Skeletal muscle tissue (tissue), 3 donors: ENCODE measurements at regions not wholly inside any gene's neighbourhood (a gene's known extent, or its start where the extent isn't known, plus 50 kb on each side); places are given as distances from the start of the nearest gene placed in this dataset.
"Not testable (repeated sequence)": the region's sequence is repeated elsewhere in the genome, so short reads cannot be mapped to it uniquely, and the experiment has no call there.

Experiments used
- H3K27ac ChIP-seq: one replicate; pipeline ENCODE4 v1.7.0; 2013; ENCODE audit warnings: mild to moderate bottlenecking, low read depth, low read length, inconsistent platforms
- H3K27me3 ChIP-seq, 3 donors: one replicate each; pipeline ENCODE4 v1.7.0; 2013; ENCODE audit warnings: low read length in 3 of 3; ENCODE audit not compliant: control insufficient read depth in 3 of 3, insufficient read depth in 3 of 3
- H3K36me3 ChIP-seq, 3 donors: one replicate each; pipeline ENCODE4 v1.7.0; 2013; ENCODE audit warnings: low read length in 3 of 3; ENCODE audit not compliant: control insufficient read depth in 3 of 3, insufficient read depth in 3 of 3
- H3K4me1 ChIP-seq, 3 donors: one replicate each; pipeline ENCODE4 v1.7.0; 2013; ENCODE audit warnings: low read length in 3 of 3, mild to moderate bottlenecking in 3 of 3; ENCODE audit not compliant: control insufficient read depth in 3 of 3, insufficient read depth in 3 of 3
- H3K4me3 ChIP-seq, 3 donors: one replicate each; pipeline ENCODE4 v1.7.0; 2013; ENCODE audit warnings: low read length in 3 of 3
- H3K9ac ChIP-seq, 3 donors: one replicate each; pipeline ENCODE4 v1.7.0; 2013; ENCODE audit warnings: low read length in 3 of 3, mild to moderate bottlenecking in 3 of 3, moderate library complexity in 2 of 3, low read depth in 1 of 3
- H3K9me3 ChIP-seq, 3 donors: one replicate each; pipeline ENCODE4 v1.7.0; 2013; ENCODE audit warnings: low read length in 3 of 3; ENCODE audit not compliant: control insufficient read depth in 3 of 3
- donor health status: Osteomylitis.

- not testable (repeated sequence) for H3K36me3 ChIP-seq, H3K4me3 ChIP-seq
Observed at GRCh38 chr6:112937690-112938089, 590.6 kb downstream of the RFPL4B start.

DNA sequence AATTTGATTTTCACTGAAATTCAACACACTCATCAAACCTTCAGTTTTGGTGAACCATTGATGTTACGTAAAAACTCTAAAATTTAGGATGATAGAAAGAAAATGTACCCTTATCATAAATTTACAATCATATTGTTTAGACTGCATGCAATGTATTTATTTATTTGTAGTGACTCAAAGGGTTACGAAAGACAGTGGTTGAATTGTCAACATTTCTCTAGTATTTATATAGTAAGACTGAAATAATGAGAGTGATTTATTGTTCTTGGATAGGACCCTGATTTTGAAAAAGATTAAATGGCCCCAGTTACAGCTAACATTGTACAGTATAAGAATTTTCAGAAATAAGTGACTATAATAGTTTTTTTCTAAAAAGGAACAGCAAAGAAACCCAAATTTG, 591.5 kb downstream of the RFPL4B start:
- Histone ChIP-seq H3K27me3 (no peaks in the 10 kb centered on the region), H3K4me3 (no peak overlapping the region), H3K9ac (no peak overlapping the region), H3K9me3 (peaks cover 0 to 2% (median 0%) of the 10 kb centered on the region in 3 donors), H3K36me3 (no peaks in the 10 kb centered on the region), H3K27ac (no peak overlapping the region), H3K4me1 (peaks cover 0 to 3% (median 0%) of the 10 kb centered on the region in 3 donors)

More at GRCh38 chr6:112937690-112938089, 590.6 kb downstream of the RFPL4B start:
- not testable (repeated sequence) for H3K9me3 ChIP-seq, H3K9ac ChIP-seq, H3K4me1 ChIP-seq, H3K27me3 ChIP-seq, H3K27ac ChIP-seq

DNA sequence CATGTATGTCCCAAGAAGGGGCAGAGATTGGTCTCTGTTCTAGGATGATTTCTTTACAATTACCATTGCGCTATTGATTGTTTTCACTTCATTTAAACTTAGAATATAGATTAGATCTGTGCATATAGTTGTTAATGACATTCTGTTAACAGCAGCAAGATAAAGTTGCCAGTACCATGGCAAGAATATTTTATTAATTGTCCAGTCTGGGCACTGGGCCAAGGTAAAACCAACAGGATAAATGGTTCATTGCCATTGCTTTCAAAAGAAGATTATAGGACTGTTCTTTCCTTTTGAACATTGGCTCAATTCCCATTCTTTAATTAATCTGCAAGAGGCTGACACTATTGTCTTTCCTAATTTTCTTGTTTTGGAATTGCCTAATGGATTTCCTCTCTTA, 592.4 kb downstream of the RFPL4B start:
- no peak overlapping the region for H3K4me3 ChIP-seq
- no peak overlapping the region for H3K27ac ChIP-seq
- peaks cover 0 to 2% (median 0%) of the 10 kb centered on the region in 3 donors for H3K9me3 ChIP-seq
- H3K36me3 ChIP-seq, result no peaks in the 10 kb centered on the region
- peaks cover 0 to 3% (median 0%) of the 10 kb centered on the region in 3 donors for H3K4me1 ChIP-seq
- H3K27me3 ChIP-seq, result no peaks in the 10 kb centered on the region
- no peak overlapping the region for H3K9ac ChIP-seq

DNA sequence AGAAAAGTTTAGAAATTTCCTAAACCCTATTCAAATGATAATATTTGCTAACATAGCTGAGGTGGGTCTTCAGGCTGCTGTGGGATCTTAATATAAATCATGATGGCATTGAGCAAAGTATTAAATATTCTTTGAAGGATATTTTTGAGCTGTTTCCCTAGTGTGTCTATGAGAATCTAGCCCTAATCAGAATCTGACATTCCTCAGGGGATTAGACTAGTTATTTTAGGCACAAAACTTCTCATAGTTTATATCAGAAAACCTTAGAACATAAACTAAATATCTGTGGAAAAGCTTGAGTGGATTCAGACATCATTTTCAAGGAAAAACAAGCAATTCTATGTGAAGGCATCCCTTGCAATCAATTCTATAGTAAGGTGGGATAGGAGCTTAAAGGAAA, 594.5 kb downstream of the RFPL4B start:
- Histone ChIP-seq H3K9me3 (peaks cover 0 to 2% (median 0%) of the 10 kb centered on the region in 3 donors), H3K4me3 (no peak overlapping the region), H3K9ac (no peak overlapping the region), H3K27ac (no peak overlapping the region), H3K4me1 (no peaks in the 10 kb centered on the region), H3K36me3 (no peaks in the 10 kb centered on the region), H3K27me3 (no peaks in the 10 kb centered on the region)

DNA sequence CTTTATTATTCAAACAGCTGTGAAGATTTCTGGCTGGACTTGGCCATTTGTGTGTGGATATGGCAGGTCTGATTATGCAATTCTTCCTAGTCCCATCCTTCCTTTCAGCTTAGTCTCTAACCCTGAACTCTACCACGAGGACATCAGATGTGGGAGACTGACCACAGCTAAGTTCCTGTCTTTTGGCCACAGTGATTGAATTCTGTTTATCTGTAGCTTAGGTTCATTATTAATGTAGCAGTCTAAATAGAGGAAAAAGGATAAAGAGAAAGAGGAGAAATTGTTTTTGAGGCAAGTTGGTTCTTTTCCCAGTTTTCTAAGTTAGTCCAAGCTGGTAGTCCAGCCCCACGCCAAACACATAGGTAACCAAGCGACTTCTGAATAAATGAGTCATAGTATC, 598.9 kb downstream of the RFPL4B start:
- H3K9ac ChIP-seq, result no peak overlapping the region
- H3K9me3 ChIP-seq, result no peaks in the 10 kb centered on the region
- no peak overlapping the region for H3K27ac ChIP-seq
- H3K36me3 ChIP-seq, result no peaks in the 10 kb centered on the region
- H3K4me3 ChIP-seq, result no peak overlapping the region
- no peaks in the 10 kb centered on the region for H3K4me1 ChIP-seq
- H3K27me3 ChIP-seq, result no peaks in the 10 kb centered on the region

GRCh38 chr6:112947507-112947906, 600.4 kb downstream of the RFPL4B start:
- Histone ChIP-seq H3K9me3 (no peaks in the 10 kb centered on the region), H3K36me3 (no peaks in the 10 kb centered on the region), H3K27ac (no peak overlapping the region), H3K4me1 (no peaks in the 10 kb centered on the region), H3K27me3 (no peaks in the 10 kb centered on the region), H3K9ac (no peak overlapping the region), H3K4me3 (no peak overlapping the region)

DNA sequence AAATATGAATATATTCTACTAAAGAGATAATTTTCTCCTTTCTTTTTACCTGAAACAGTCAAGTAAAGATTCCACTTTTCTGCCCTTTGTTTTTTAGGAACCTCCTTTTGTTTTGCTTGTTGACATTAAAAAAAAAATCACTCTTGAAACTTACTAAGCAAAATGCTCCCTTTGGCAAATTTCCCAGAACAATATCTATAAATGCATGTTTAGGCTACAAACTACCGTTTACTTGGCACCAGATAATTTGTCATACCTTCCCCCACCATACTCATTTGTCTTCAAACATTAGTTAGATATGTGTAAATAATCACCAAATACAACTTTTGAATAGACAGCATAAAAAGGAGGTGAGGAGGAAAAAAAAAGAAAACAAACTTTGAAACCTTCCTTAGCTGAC, 604.7 kb downstream of the RFPL4B start:
- Histone ChIP-seq H3K27me3 (no peaks in the 10 kb centered on the region), H3K9ac (no peak overlapping the region), H3K9me3 (no peaks in the 10 kb centered on the region), H3K4me1 (no peaks in the 10 kb centered on the region), H3K4me3 (no peak overlapping the region), H3K27ac (no peak overlapping the region), H3K36me3 (no peaks in the 10 kb centered on the region)

DNA sequence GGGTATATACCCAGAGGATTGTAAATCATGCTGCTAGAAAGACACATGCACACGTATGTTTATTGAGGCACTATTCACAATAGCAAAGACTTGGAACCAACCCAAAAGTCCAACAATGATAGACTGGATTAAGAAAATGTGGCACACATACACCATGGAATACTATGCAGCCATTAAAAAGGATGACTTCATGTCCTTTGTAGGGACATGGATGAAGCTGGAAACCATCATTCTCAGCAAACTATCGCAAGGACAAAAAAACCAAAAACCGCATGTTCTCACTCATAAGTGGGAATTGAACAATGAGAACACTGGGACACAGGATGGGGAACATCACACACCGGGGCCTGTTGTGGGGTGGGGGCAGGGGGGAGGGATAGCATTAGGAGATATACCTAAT, 608.6 kb downstream of the RFPL4B start:
- H3K9me3 ChIP-seq, H3K4me3 ChIP-seq, H3K4me1 ChIP-seq, H3K36me3 ChIP-seq, H3K27ac ChIP-seq, H3K9ac ChIP-seq, H3K27me3 ChIP-seq: not testable (repeated sequence)

- H3K27me3 ChIP-seq, result no peaks in the 10 kb centered on the region
- no peaks in the 10 kb centered on the region for H3K9me3 ChIP-seq
- H3K27ac ChIP-seq, result no peak overlapping the region
- no peaks in the 10 kb centered on the region for H3K36me3 ChIP-seq
- H3K4me3 ChIP-seq, result no peak overlapping the region
- H3K9ac ChIP-seq, result no peak overlapping the region
- H3K4me1 ChIP-seq, result peaks cover 0 to 2% (median 0%) of the 10 kb centered on the region in 3 donors
Observed at GRCh38 chr6:112956696-112957535, 609.8 kb downstream of the RFPL4B start.

GRCh38 chr6:112957536-112957916, 610.4 kb downstream of the RFPL4B start:
- no peak overlapping the region for H3K9ac ChIP-seq
- no peaks in the 10 kb centered on the region for H3K27me3 ChIP-seq
- H3K9me3 ChIP-seq, result no peaks in the 10 kb centered on the region
- H3K4me3 ChIP-seq, result no peak overlapping the region
- no peak overlapping the region for H3K27ac ChIP-seq
- peaks cover 0 to 2% (median 0%) of the 10 kb centered on the region in 3 donors for H3K4me1 ChIP-seq
- H3K36me3 ChIP-seq, result no peaks in the 10 kb centered on the region
